ENCODE measurements at regions not wholly inside any gene's neighbourhood (a gene's known extent, or its start where the extent isn't known, plus 50 kb on each side); places are given as distances from the start of the nearest gene placed in this dataset.

GRCh38 chr10:55305285-55305684, 504.3 kb upstream of the PCDH15 start:
- Histone ChIP-seq H3K9me3 (ENCODE audit: control insufficient read depth, insufficient read depth, low read length) (no peaks in the 10 kb centered on the region), H3K9me2 (replicated peaks; ENCODE audit: control insufficient read depth, low read length) (no peaks in the 10 kb centered on the region), H4K20me1 (ENCODE audit: control insufficient read depth, insufficient read depth, low read depth, low read length) (no peaks in the 10 kb centered on the region), H3K4me3 (ENCODE audit: low read length) (no peak overlapping the region), H3K4me2 (ENCODE audit: low read length) (no peak overlapping the region), H3K4me1 (ENCODE audit: control insufficient read depth, low read length) (no peaks in the 10 kb centered on the region), H3K79me2 (ENCODE audit: control insufficient read depth, low read length) (no peaks in the 10 kb centered on the region), H3K27me3 (ENCODE audit: control insufficient read depth, low read length) (no peaks in the 10 kb centered on the region), H3K27ac (ENCODE audit: low read depth, low read length) (no peak overlapping the region), H3K36me3 (ENCODE audit: control insufficient read depth, low read length) (no peaks in the 10 kb centered on the region), H3F3A (ENCODE audit: control insufficient read depth, insufficient read depth) (no peaks in the 10 kb centered on the region)
- TF ChIP-seq, protein P1, sequence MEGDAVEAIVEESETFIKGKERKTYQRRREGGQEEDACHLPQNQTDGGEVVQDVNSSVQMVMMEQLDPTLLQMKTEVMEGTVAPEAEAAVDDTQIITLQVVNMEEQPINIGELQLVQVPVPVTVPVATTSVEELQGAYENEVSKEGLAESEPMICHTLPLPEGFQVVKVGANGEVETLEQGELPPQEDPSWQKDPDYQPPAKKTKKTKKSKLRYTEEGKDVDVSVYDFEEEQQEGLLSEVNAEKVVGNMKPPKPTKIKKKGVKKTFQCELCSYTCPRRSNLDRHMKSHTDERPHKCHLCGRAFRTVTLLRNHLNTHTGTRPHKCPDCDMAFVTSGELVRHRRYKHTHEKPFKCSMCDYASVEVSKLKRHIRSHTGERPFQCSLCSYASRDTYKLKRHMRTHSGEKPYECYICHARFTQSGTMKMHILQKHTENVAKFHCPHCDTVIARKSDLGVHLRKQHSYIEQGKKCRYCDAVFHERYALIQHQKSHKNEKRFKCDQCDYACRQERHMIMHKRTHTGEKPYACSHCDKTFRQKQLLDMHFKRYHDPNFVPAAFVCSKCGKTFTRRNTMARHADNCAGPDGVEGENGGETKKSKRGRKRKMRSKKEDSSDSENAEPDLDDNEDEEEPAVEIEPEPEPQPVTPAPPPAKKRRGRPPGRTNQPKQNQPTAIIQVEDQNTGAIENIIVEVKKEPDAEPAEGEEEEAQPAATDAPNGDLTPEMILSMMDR (IDR thresholded peaks at IDR 0.05; ENCODE audit: low read depth, low read length, poor library complexity, severe bottlenecking): no peak
- no peak for TF ChIP-seq EZH2phosphoT487 (IDR thresholded peaks at IDR 0.05; ENCODE audit: borderline replicate concordance, low read length)

GRCh38 chr10:55287346-55287745, 486.3 kb upstream of the PCDH15 start:
- H3K9me3 ChIP-seq (ENCODE audit: control insufficient read depth, insufficient read depth, low read length): no peaks in the 10 kb centered on the region
- TF ChIP-seq, protein P1 (IDR thresholded peaks at IDR 0.05; ENCODE audit: low read depth, low read length, poor library complexity, severe bottlenecking): no peak
- TF ChIP-seq EZH2phosphoT487 (IDR thresholded peaks at IDR 0.05; ENCODE audit: borderline replicate concordance, low read length): no peak
- no peak overlapping the region for H3K27ac ChIP-seq (ENCODE audit: low read depth, low read length)
- H3K4me2 ChIP-seq (ENCODE audit: low read length): no peak overlapping the region
- no peaks in the 10 kb centered on the region for H3K9me2 ChIP-seq (replicated peaks; ENCODE audit: control insufficient read depth, low read length)
- H3F3A ChIP-seq (ENCODE audit: control insufficient read depth, insufficient read depth): no peaks in the 10 kb centered on the region
- no peaks in the 10 kb centered on the region for H3K27me3 ChIP-seq (ENCODE audit: control insufficient read depth, low read length)
- no peak overlapping the region for H3K4me3 ChIP-seq (ENCODE audit: low read length)
- no peaks in the 10 kb centered on the region for H3K79me2 ChIP-seq (ENCODE audit: control insufficient read depth, low read length)
- H3K36me3 ChIP-seq (ENCODE audit: control insufficient read depth, low read length): no peaks in the 10 kb centered on the region
- no peaks in the 10 kb centered on the region for H3K4me1 ChIP-seq (ENCODE audit: control insufficient read depth, low read length)
- no peaks in the 10 kb centered on the region for H4K20me1 ChIP-seq (ENCODE audit: control insufficient read depth, insufficient read depth, low read depth, low read length)

GRCh38 chr10:55283031-55283430, 482.0 kb upstream of the PCDH15 start:
- Histone ChIP-seq H4K20me1 (ENCODE audit: control insufficient read depth, insufficient read depth, low read depth, low read length) (no peaks in the 10 kb centered on the region), H3K9me3 (ENCODE audit: control insufficient read depth, insufficient read depth, low read length) (no peaks in the 10 kb centered on the region), H3K27me3 (ENCODE audit: control insufficient read depth, low read length) (no peaks in the 10 kb centered on the region), H3K4me1 (ENCODE audit: control insufficient read depth, low read length) (no peaks in the 10 kb centered on the region), H3K27ac (ENCODE audit: low read depth, low read length) (no peak overlapping the region), H3K4me2 (ENCODE audit: low read length) (no peak overlapping the region), H3K36me3 (ENCODE audit: control insufficient read depth, low read length) (no peaks in the 10 kb centered on the region), H3K4me3 (ENCODE audit: low read length) (no peak overlapping the region), H3K79me2 (ENCODE audit: control insufficient read depth, low read length) (no peaks in the 10 kb centered on the region), H3K9me2 (replicated peaks; ENCODE audit: control insufficient read depth, low read length) (no peaks in the 10 kb centered on the region), H3F3A (ENCODE audit: control insufficient read depth, insufficient read depth) (no peaks in the 10 kb centered on the region)
- no peak for TF ChIP-seq EZH2phosphoT487 (IDR thresholded peaks at IDR 0.05; ENCODE audit: borderline replicate concordance, low read length)
- TF ChIP-seq, protein P1 (IDR thresholded peaks at IDR 0.05; ENCODE audit: low read depth, low read length, poor library complexity, severe bottlenecking): no peak

DNA sequence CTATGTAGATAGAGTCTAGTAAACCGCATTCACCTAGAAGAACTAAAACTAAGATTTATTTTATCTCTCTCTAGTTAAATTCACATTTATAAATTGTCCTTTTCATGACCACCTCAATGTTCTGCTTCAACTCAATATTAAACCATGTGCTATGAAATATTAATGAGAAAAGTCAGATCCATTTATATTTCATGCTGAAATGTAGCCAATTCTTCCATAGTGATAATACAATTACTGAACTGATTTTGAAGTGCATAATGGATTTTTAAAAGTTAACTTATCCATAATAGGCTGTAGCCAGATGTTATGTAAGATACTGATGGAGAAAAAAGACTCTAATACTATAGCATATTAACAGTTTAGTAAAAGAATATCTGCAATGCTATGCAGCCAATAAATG, 479.7 kb upstream of the PCDH15 start:
- no peak for TF ChIP-seq EZH2phosphoT487 (IDR thresholded peaks at IDR 0.05; ENCODE audit: borderline replicate concordance, low read length)
- TF ChIP-seq, protein P1 (IDR thresholded peaks at IDR 0.05; ENCODE audit: low read depth, low read length, poor library complexity, severe bottlenecking): no peak
- Histone ChIP-seq H3K4me3 (ENCODE audit: low read length) (no peak overlapping the region), H3K36me3 (ENCODE audit: control insufficient read depth, low read length) (no peaks in the 10 kb centered on the region), H3K79me2 (ENCODE audit: control insufficient read depth, low read length) (no peaks in the 10 kb centered on the region), H4K20me1 (ENCODE audit: control insufficient read depth, insufficient read depth, low read depth, low read length) (no peaks in the 10 kb centered on the region), H3K9me2 (replicated peaks; ENCODE audit: control insufficient read depth, low read length) (no peaks in the 10 kb centered on the region), H3F3A (ENCODE audit: control insufficient read depth, insufficient read depth) (no peaks in the 10 kb centered on the region), H3K9me3 (ENCODE audit: control insufficient read depth, insufficient read depth, low read length) (no peaks in the 10 kb centered on the region), H3K27me3 (ENCODE audit: control insufficient read depth, low read length) (no peaks in the 10 kb centered on the region), H3K27ac (ENCODE audit: low read depth, low read length) (no peak overlapping the region), H3K4me2 (ENCODE audit: low read length) (no peak overlapping the region), H3K4me1 (ENCODE audit: control insufficient read depth, low read length) (no peaks in the 10 kb centered on the region)

Data from DOHH2 (cell line).